Peyer's patch (tissue), 4 donors: ENCODE measurements at regions not wholly inside any gene's neighbourhood (a gene's known extent, or its start where the extent isn't known, plus 50 kb on each side); places are given as distances from the start of the nearest gene placed in this dataset.

Experiments used
- POLR2A ChIP-seq, 2 donors: fragments of 450-650 bp; IDR thresholded peaks; one replicate each; pipeline ENCODE4 v1.5.1; 2017; ENCODE audit warnings: antibody characterized with exemption in 2 of 2, mild to moderate bottlenecking in 2 of 2, moderate library complexity in 2 of 2
- TF ChIP-seq, protein P1 (sequence below), 6 experiments: fragments of 450-650 bp in 4 of 6; fragments of 200-600 bp in 2 of 6; sonication (generic) in 1 of 6; IDR thresholded peaks; one replicate each; pipeline ENCODE4 v1.5.1; 2017 to 2019; ENCODE audit warnings: antibody characterized with exemption in 6 of 6, mild to moderate bottlenecking in 3 of 6, moderate library complexity in 1 of 6

DNA sequence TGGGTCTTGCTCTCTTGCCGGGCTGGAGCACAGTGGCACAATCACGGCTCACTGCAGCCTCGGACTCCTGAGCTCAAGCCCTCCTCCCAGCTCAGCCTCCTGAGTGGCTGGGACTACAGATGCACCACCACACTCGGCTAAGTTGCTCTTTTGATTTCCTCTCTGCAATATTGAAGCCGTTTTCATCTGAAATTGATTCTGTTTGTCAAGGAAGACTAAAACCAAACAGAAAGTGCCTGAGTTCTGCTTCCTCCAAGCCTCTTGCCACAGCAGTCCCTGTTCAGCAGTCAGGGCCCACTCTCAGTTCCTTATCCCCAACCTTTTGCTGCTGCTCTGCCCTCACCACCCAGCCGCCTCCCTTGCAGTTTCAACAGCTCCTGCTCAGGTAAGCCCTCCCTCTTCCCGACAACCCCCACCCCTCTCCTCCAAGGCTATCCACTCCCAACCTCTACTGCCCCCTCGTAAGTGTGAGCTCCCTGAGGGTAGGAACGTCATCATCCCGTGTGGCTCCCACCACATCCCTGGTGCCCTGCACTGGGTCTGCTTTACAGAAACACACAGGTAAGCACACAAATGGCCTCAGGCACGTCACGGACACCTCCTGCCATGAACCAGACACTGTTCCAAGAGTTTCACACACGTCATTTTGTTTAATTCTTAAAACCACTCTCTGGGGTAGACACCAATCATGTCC lies 70.7 kb upstream of the TAB2 start:
- TF ChIP-seq, protein P1, sequence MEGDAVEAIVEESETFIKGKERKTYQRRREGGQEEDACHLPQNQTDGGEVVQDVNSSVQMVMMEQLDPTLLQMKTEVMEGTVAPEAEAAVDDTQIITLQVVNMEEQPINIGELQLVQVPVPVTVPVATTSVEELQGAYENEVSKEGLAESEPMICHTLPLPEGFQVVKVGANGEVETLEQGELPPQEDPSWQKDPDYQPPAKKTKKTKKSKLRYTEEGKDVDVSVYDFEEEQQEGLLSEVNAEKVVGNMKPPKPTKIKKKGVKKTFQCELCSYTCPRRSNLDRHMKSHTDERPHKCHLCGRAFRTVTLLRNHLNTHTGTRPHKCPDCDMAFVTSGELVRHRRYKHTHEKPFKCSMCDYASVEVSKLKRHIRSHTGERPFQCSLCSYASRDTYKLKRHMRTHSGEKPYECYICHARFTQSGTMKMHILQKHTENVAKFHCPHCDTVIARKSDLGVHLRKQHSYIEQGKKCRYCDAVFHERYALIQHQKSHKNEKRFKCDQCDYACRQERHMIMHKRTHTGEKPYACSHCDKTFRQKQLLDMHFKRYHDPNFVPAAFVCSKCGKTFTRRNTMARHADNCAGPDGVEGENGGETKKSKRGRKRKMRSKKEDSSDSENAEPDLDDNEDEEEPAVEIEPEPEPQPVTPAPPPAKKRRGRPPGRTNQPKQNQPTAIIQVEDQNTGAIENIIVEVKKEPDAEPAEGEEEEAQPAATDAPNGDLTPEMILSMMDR (IDR thresholded peaks at IDR 0.05) = no peak
- no peak for TF ChIP-seq POLR2A (IDR thresholded peaks at IDR 0.05)
